Breast epithelium (tissue), 3 donors: ENCODE measurements at regions not wholly inside any gene's neighbourhood (a gene's known extent, or its start where the extent isn't known, plus 50 kb on each side); places are given as distances from the start of the nearest gene placed in this dataset.

ENCODE experiments used
- CTCF ChIP-seq, 3 donors: fragments of 450-650 bp; IDR thresholded peaks; one replicate each; pipeline ENCODE4 v1.5.1; 2016 to 2017; ENCODE audit warnings: antibody characterized with exemption in 3 of 3, mild to moderate bottlenecking in 3 of 3, moderate library complexity in 3 of 3
- POLR2A ChIP-seq: fragments of 450-650 bp; IDR thresholded peaks from one replicate; pipeline ENCODE4 v1.6.1; 2016; ENCODE audit warnings: antibody characterized with exemption, mild to moderate bottlenecking, moderate library complexity

- no peak for TF ChIP-seq CTCF (IDR thresholded peaks at IDR 0.05)
- TF ChIP-seq POLR2A, result no peak
These were observed 410.4 kb downstream of the SHQ1 start for GRCh38 chr3:72437661-72438406.
